IMR-90 (cell line): ENCODE measurements at regions not wholly inside any gene's neighbourhood (a gene's known extent, or its start where the extent isn't known, plus 50 kb on each side); places are given as distances from the start of the nearest gene placed in this dataset.

Experiments used
- MAFK ChIP-seq: IDR thresholded peaks from 2 replicates; pipeline ENCODE4 v1.6.1; 2012; ENCODE audit warnings: low read depth, low read length, improper control_type of control experiment
- TF ChIP-seq, protein P1 (sequence below): conservative IDR thresholded peaks from 2 replicates; pipeline ENCODE4 v1.5.1; 2012; ENCODE audit warnings: mild to moderate bottlenecking, low read depth, low read length, improper control_type of control experiment

DNA sequence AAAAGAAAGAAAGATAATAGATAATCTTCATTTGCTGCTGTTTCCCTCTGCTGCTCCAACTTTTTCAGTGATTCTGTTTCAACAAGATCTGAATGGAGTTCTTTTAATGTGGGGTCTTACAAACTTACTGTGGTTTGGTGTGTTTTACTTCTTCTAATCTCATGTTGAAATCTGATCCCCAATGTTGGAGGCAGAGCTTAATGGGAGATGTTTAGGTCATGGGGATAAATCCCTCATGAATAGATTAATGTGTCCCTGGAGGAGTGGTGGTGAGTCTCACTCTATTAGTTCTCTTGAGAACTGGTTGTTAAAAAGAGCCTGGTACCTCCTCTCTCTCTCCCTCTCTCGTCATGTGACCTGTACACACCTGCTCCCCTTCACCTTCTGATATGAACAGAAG lies 442.4 kb downstream of the EPHA4 start:
- TF ChIP-seq, protein P1, sequence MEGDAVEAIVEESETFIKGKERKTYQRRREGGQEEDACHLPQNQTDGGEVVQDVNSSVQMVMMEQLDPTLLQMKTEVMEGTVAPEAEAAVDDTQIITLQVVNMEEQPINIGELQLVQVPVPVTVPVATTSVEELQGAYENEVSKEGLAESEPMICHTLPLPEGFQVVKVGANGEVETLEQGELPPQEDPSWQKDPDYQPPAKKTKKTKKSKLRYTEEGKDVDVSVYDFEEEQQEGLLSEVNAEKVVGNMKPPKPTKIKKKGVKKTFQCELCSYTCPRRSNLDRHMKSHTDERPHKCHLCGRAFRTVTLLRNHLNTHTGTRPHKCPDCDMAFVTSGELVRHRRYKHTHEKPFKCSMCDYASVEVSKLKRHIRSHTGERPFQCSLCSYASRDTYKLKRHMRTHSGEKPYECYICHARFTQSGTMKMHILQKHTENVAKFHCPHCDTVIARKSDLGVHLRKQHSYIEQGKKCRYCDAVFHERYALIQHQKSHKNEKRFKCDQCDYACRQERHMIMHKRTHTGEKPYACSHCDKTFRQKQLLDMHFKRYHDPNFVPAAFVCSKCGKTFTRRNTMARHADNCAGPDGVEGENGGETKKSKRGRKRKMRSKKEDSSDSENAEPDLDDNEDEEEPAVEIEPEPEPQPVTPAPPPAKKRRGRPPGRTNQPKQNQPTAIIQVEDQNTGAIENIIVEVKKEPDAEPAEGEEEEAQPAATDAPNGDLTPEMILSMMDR = no peak
- no peak for TF ChIP-seq MAFK
